GM23338 (cell line): ENCODE measurements at regions not wholly inside any gene's neighbourhood (a gene's known extent, or its start where the extent isn't known, plus 50 kb on each side); places are given as distances from the start of the nearest gene placed in this dataset.

Experiments
- ATAC-seq: fragments of 200-7000 bp; cut with Tn5 transposase; 3 replicates; pipeline ENCODE4 v1.9.1; 2020
- DNase-seq: peaks from one replicate; pipeline ENCODE4 v3.0.0-alpha.2; 2015; ENCODE audit warnings: low spot score
- H2AFZ ChIP-seq: fragments of 200-600 bp; sonication (generic); 2 replicates; pipeline ENCODE4 v1.8.0; 2016; ENCODE audit warnings: antibody characterized with exemption, mild to moderate bottlenecking, moderate library complexity
- H3F3A ChIP-seq: fragments of 200-600 bp; sonication (generic); replicated peaks from 2 replicates; pipeline ENCODE4 v1.8.0; 2017; ENCODE audit warnings: antibody characterized with exemption, mixed run types, low read depth
- H3K27ac ChIP-seq: fragments of 200-600 bp; sonication (generic); 2 replicates; pipeline ENCODE4 v1.6.1; 2016; ENCODE audit warnings: low read depth
- H3K27me3 ChIP-seq: fragments of 200-600 bp; sonication (generic); 2 replicates; pipeline ENCODE4 v1.8.0; 2016; ENCODE audit warnings: mild to moderate bottlenecking, mixed run types, moderate library complexity; ENCODE audit not compliant: insufficient read depth
- H3K36me3 ChIP-seq: fragments of 200-600 bp; sonication (generic); 2 replicates; pipeline ENCODE4 v1.8.0; 2016; ENCODE audit warnings: mild to moderate bottlenecking; ENCODE audit not compliant: insufficient read depth
- H3K4me1 ChIP-seq: fragments of 200-600 bp; sonication (generic); 2 replicates; pipeline ENCODE4 v1.8.0; 2016; ENCODE audit warnings: mild to moderate bottlenecking, moderate library complexity; ENCODE audit not compliant: insufficient read depth
- H3K4me2 ChIP-seq: fragments of 200-600 bp; sonication (generic); 2 replicates; pipeline ENCODE4 v1.7.1; 2017; ENCODE audit warnings: mixed run types
- H3K4me3 ChIP-seq: fragments of 200-600 bp; sonication (generic); 2 replicates; pipeline ENCODE4 v1.6.1; 2016; ENCODE audit warnings: mixed run types
- H3K79me2 ChIP-seq: fragments of 200-600 bp; sonication (generic); replicated peaks from 2 replicates; pipeline ENCODE4 v1.8.0; 2017; ENCODE audit warnings: mild to moderate bottlenecking; ENCODE audit not compliant: insufficient read depth
- H3K9me2 ChIP-seq: fragments of 200-600 bp; sonication (generic); 2 replicates; pipeline ENCODE4 v1.8.0; 2017; ENCODE audit not compliant: insufficient read depth
- H4K20me1 ChIP-seq: fragments of 200-600 bp; sonication (generic); replicated peaks from 2 replicates; pipeline ENCODE4 v1.8.0; 2017; ENCODE audit warnings: mild to moderate bottlenecking; ENCODE audit not compliant: insufficient read depth
- H3K27ac Mint-ChIP-seq: 2 replicates; pipeline ENCODE4 v1.8.0; 2020; ENCODE audit warnings: inconsistent platforms, mild to moderate bottlenecking, moderate library complexity, mixed read lengths
- H3K27me3 Mint-ChIP-seq: 3 replicates; pipeline ENCODE4 v1.8.0; 2022; ENCODE audit warnings: low read depth, mild to moderate bottlenecking, moderate library complexity, mixed read lengths, inconsistent platforms; ENCODE audit not compliant: insufficient read depth, poor library complexity
- H3K36me3 Mint-ChIP-seq: 3 replicates; pipeline ENCODE4 v1.8.0; 2021; ENCODE audit warnings: low read depth, mild to moderate bottlenecking, inconsistent platforms, moderate library complexity, mixed read lengths
- H3K4me1 Mint-ChIP-seq: 3 replicates; pipeline ENCODE4 v1.8.0; 2020; ENCODE audit warnings: mild to moderate bottlenecking, inconsistent platforms, mixed read lengths
- H3K4me3 Mint-ChIP-seq: 3 replicates; pipeline ENCODE4 v1.8.0; 2021; ENCODE audit warnings: moderate library complexity, mild to moderate bottlenecking, inconsistent platforms, mixed read lengths
- H3K9me3 Mint-ChIP-seq: 3 replicates; pipeline ENCODE4 v1.8.0; 2020; ENCODE audit warnings: moderate library complexity, mild to moderate bottlenecking, inconsistent platforms, mixed read lengths
- CREB1 ChIP-seq: fragments of 250-450 bp; sonication (Bioruptor Pico); IDR thresholded peaks from 2 replicates; pipeline ENCODE4 v1.5.0; 2020; ENCODE audit warnings: low read depth, mild to moderate bottlenecking, moderate library complexity
- CTCF ChIP-seq, 2 experiments: fragments of 200-600 bp in 1 of 2; sonication (generic) in 1 of 2; conservative IDR thresholded peaks; 2 replicates each; pipeline versions ENCODE4 v1.5.1 to v1.6.1; 2016 to 2017; ENCODE audit warnings: antibody characterized with exemption in 2 of 2, low read depth in 2 of 2, mild to moderate bottlenecking in 2 of 2, moderate library complexity in 1 of 2
- EZH2 ChIP-seq: fragments of 200-600 bp; sonication (generic); IDR thresholded peaks from one replicate; pipeline ENCODE4 v1.8.0; 2017; ENCODE audit warnings: antibody characterized with exemption, mild to moderate bottlenecking, low read depth; ENCODE audit not compliant: unreplicated experiment
- EZH2phosphoT487 ChIP-seq: fragments of 200-600 bp; sonication (generic); IDR thresholded peaks from one replicate; pipeline ENCODE4 v1.8.1; 2018; ENCODE audit warnings: antibody characterized with exemption; ENCODE audit not compliant: unreplicated experiment
- JUNB ChIP-seq: IDR thresholded peaks from one replicate; pipeline ENCODE4 v1.6.1; 2016; ENCODE audit warnings: antibody characterized with exemption; ENCODE audit not compliant: unreplicated experiment
- NANOG ChIP-seq: IDR thresholded peaks from 2 replicates; pipeline ENCODE4 v1.6.1; 2016; ENCODE audit warnings: antibody characterized with exemption, borderline replicate concordance
- POLR2AphosphoS5 ChIP-seq: IDR thresholded peaks from 2 replicates; pipeline ENCODE4 v1.6.1; 2016; ENCODE audit warnings: antibody characterized with exemption, low read depth
- STAT1 ChIP-seq: IDR thresholded peaks from one replicate; pipeline ENCODE4 v1.6.1; 2016; ENCODE audit warnings: antibody characterized with exemption; ENCODE audit not compliant: unreplicated experiment
- ZNF114 ChIP-seq: fragments of 250-450 bp; sonication (Bioruptor Pico); IDR thresholded peaks from 2 replicates; pipeline ENCODE4 v1.5.0; 2020; ENCODE audit warnings: mild to moderate bottlenecking, moderate library complexity
- ZNF331 ChIP-seq: fragments of 250-450 bp; sonication (Bioruptor Pico); IDR thresholded peaks from 2 replicates; pipeline ENCODE4 v1.5.0; 2020; ENCODE audit warnings: low read depth, mild to moderate bottlenecking, moderate library complexity
- TF ChIP-seq, protein P1 (sequence below): IDR thresholded peaks from one replicate; pipeline ENCODE4 v1.6.1; 2018; ENCODE audit warnings: antibody characterized with exemption; ENCODE audit not compliant: unreplicated experiment
- TF ChIP-seq, protein P2 (sequence below): IDR thresholded peaks from 2 replicates; pipeline ENCODE4 v1.6.1; 2016; ENCODE audit warnings: antibody characterized with exemption

DNA sequence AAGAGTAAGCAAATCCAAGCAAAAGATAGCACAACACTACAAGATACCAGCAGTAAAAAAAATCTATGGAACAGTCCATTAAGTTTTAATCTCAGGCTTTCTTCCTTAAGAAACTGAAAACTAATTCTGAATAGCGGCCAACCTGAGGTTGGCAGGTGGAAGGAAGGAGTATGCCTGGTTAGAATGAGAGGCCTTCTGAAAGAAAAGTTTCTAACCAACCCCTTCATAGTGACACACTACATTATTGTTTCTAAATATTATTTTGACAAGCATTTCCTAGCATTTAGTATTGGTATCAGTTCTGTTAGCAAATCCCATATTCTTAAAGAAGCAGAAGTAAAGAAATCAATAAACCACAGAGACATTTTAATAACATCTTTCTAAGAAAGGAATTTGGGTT is 205.7 kb upstream of the PTBP2 start:
- no peaks in the 10 kb centered on the region for H3K79me2 ChIP-seq
- no peak overlapping the region for H3K4me3 ChIP-seq
- H3K27ac Mint-ChIP-seq: no peak overlapping the region
- H3K36me3 Mint-ChIP-seq: no peaks in the 10 kb centered on the region
- no peaks in the 10 kb centered on the region for H4K20me1 ChIP-seq
- peaks cover 14% of the 10 kb centered on the region for H3K4me1 ChIP-seq
- ATAC-seq (no peak), DNase-seq (no peak)
- H3K36me3 ChIP-seq: no peaks in the 10 kb centered on the region
- H3K27me3 ChIP-seq: no peaks in the 10 kb centered on the region
- H3K9me3 Mint-ChIP-seq: no peaks in the 10 kb centered on the region
- no peaks in the 10 kb centered on the region for H3F3A ChIP-seq
- no peaks in the 10 kb centered on the region for H3K27me3 Mint-ChIP-seq
- H3K4me1 Mint-ChIP-seq: peaks cover 19% of the 10 kb centered on the region
- no peak overlapping the region for H3K4me3 Mint-ChIP-seq
- no peak overlapping the region for H3K4me2 ChIP-seq
- H3K9me2 ChIP-seq: no peaks in the 10 kb centered on the region
- TF ChIP-seq EZH2 (no peak), JUNB (no peak), NANOG (no peak), CREB1 (CRISPR knock-in tag) (no peak)
- TF ChIP-seq, protein P1, sequence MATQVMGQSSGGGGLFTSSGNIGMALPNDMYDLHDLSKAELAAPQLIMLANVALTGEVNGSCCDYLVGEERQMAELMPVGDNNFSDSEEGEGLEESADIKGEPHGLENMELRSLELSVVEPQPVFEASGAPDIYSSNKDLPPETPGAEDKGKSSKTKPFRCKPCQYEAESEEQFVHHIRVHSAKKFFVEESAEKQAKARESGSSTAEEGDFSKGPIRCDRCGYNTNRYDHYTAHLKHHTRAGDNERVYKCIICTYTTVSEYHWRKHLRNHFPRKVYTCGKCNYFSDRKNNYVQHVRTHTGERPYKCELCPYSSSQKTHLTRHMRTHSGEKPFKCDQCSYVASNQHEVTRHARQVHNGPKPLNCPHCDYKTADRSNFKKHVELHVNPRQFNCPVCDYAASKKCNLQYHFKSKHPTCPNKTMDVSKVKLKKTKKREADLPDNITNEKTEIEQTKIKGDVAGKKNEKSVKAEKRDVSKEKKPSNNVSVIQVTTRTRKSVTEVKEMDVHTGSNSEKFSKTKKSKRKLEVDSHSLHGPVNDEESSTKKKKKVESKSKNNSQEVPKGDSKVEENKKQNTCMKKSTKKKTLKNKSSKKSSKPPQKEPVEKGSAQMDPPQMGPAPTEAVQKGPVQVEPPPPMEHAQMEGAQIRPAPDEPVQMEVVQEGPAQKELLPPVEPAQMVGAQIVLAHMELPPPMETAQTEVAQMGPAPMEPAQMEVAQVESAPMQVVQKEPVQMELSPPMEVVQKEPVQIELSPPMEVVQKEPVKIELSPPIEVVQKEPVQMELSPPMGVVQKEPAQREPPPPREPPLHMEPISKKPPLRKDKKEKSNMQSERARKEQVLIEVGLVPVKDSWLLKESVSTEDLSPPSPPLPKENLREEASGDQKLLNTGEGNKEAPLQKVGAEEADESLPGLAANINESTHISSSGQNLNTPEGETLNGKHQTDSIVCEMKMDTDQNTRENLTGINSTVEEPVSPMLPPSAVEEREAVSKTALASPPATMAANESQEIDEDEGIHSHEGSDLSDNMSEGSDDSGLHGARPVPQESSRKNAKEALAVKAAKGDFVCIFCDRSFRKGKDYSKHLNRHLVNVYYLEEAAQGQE: no peak
- TF ChIP-seq, protein P2, sequence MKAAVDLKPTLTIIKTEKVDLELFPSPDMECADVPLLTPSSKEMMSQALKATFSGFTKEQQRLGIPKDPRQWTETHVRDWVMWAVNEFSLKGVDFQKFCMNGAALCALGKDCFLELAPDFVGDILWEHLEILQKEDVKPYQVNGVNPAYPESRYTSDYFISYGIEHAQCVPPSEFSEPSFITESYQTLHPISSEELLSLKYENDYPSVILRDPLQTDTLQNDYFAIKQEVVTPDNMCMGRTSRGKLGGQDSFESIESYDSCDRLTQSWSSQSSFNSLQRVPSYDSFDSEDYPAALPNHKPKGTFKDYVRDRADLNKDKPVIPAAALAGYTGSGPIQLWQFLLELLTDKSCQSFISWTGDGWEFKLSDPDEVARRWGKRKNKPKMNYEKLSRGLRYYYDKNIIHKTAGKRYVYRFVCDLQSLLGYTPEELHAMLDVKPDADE: no peak
- no peak overlapping the region for H3K27ac ChIP-seq
- no peak overlapping the region for H2AFZ ChIP-seq

DNA sequence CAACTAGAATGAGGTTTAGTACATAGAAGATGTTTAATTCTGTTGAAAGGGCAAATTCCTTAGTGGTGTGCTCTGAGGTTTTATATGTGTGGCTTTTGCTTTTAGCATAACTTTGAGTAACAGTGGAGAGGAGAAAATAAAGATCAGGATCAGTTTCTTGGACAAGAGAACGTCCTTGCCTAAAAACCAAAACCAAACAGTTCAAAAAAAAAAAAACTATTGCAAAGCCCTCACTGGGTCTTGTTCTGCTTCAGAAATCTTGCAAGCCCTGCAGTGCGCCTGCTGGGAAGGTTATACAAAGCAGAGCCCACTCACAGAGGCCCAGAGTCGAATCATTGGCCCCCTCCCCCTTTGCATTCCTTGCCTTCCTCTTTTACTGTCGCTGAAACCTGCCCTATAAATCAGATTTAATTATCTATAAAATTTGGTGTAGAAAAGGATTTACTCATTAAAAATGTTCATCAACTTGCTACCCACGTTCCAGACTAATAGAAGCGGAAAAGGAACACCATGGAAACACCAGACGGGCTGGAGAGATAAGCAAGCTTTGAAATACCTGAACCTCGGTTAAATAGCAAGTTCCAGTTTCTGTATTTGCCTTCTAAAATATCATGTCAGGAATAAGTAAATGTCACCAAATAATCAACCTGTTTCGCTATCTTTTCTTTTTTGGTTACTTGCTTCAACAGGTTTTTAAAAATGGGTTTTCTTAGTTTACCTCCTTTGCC is 201.6 kb upstream of the PTBP2 start:
- peak overlapping the region; percentile 24; the same call in 1 of the 2 replicates for H3K27ac Mint-ChIP-seq
- no peak overlapping the region for H3K4me3 Mint-ChIP-seq
- H3K79me2 ChIP-seq: no peaks in the 10 kb centered on the region
- peaks cover 50% of the 10 kb centered on the region for H3K4me1 Mint-ChIP-seq
- H3K27me3 ChIP-seq: no peaks in the 10 kb centered on the region
- no peaks in the 10 kb centered on the region for H3F3A ChIP-seq
- H2AFZ ChIP-seq: peak overlapping the region; percentile 88; the same call in 1 of the 2 replicates
- no peaks in the 10 kb centered on the region for H4K20me1 ChIP-seq
- no peaks in the 10 kb centered on the region for H3K36me3 ChIP-seq
- H3K4me2 ChIP-seq: peak overlapping the region; percentile 10; the same call in 1 of the 2 replicates
- peaks cover 3% of the 10 kb centered on the region for H3K27me3 Mint-ChIP-seq
- H3K9me3 Mint-ChIP-seq: no peaks in the 10 kb centered on the region
- no peaks in the 10 kb centered on the region for H3K9me2 ChIP-seq
- peak; percentile 73 for DNase-seq
- no peaks in the 10 kb centered on the region for H3K36me3 Mint-ChIP-seq
- no peak overlapping the region for H3K27ac ChIP-seq
- H3K4me1 ChIP-seq: peaks cover 49% of the 10 kb centered on the region
- no peak overlapping the region for H3K4me3 ChIP-seq
- peak; percentile 84 for ATAC-seq
- TF ChIP-seq JUNB: no peak
- TF ChIP-seq NANOG: no peak
- TF ChIP-seq EZH2: no peak
- no peak for TF ChIP-seq ZNF114
- TF ChIP-seq CTCF (conservative IDR thresholded peaks at IDR 0.05; ENCODE audit: low read depth in 2 of 2): no peak
- no peak for TF ChIP-seq POLR2AphosphoS5
- TF ChIP-seq, protein P2: no peak
- TF ChIP-seq ZNF331 (CRISPR knock-in tag): no peak
- TF ChIP-seq CREB1 (CRISPR knock-in tag): no peak
- no peak for TF ChIP-seq EZH2phosphoT487
- no peak for TF ChIP-seq STAT1
